DOHH2 (cell line): ENCODE measurements at regions not wholly inside any gene's neighbourhood (a gene's known extent, or its start where the extent isn't known, plus 50 kb on each side); places are given as distances from the start of the nearest gene placed in this dataset.

Experiments used
- H3F3A ChIP-seq: fragments of 200-600 bp; sonication (generic), shearing (Covaris generic); 2 replicates; pipeline ENCODE4 v1.6.0; 2016; ENCODE audit warnings: antibody characterized with exemption, mild to moderate bottlenecking; ENCODE audit not compliant: control insufficient read depth, insufficient read depth
- H3K27ac ChIP-seq: fragments of 200-600 bp; sonication (generic); 2 replicates; pipeline ENCODE4 v1.5.1; 2014; ENCODE audit warnings: low read depth, mild to moderate bottlenecking, low read length, moderate library complexity
- H3K27me3 ChIP-seq: fragments of 200-600 bp; sonication (generic); 2 replicates; pipeline ENCODE4 v1.6.1; 2014; ENCODE audit warnings: mild to moderate bottlenecking, low read length, mixed read lengths; ENCODE audit not compliant: control insufficient read depth
- H3K36me3 ChIP-seq: fragments of 200-600 bp; sonication (generic); 2 replicates; pipeline ENCODE4 v1.6.1; 2014; ENCODE audit warnings: mild to moderate bottlenecking, low read length, moderate library complexity, mixed read lengths; ENCODE audit not compliant: control insufficient read depth
- H3K4me1 ChIP-seq: fragments of 200-600 bp; sonication (generic); 2 replicates; pipeline ENCODE4 v1.6.1; 2014; ENCODE audit warnings: mild to moderate bottlenecking, low read length, mixed read lengths; ENCODE audit not compliant: control insufficient read depth
- H3K4me2 ChIP-seq: fragments of 200-600 bp; sonication (generic); 2 replicates; pipeline ENCODE4 v1.6.0; 2014; ENCODE audit warnings: mild to moderate bottlenecking, low read length, moderate library complexity
- H3K4me3 ChIP-seq: fragments of 200-600 bp; sonication (generic); 2 replicates; pipeline ENCODE4 v1.5.1; 2014; ENCODE audit warnings: mild to moderate bottlenecking, low read length, mixed read lengths
- H3K79me2 ChIP-seq: fragments of 200-600 bp; sonication (generic); 2 replicates; pipeline ENCODE4 v1.6.1; 2014; ENCODE audit warnings: mild to moderate bottlenecking, low read length, mixed read lengths; ENCODE audit not compliant: control insufficient read depth
- H3K9me2 ChIP-seq: fragments of 200-600 bp; sonication (generic); replicated peaks from 2 replicates; pipeline ENCODE4 v1.6.1; 2014; ENCODE audit warnings: mild to moderate bottlenecking, low read length, mixed read lengths; ENCODE audit not compliant: control insufficient read depth
- H3K9me3 ChIP-seq: fragments of 200-600 bp; sonication (generic); 2 replicates; pipeline ENCODE4 v1.6.1; 2014; ENCODE audit warnings: antibody characterized with exemption, low read length, mixed read lengths; ENCODE audit not compliant: control insufficient read depth, insufficient read depth
- H4K20me1 ChIP-seq: fragments of 200-600 bp; sonication (generic); 2 replicates; pipeline ENCODE4 v1.6.0; 2014; ENCODE audit warnings: low read depth, mild to moderate bottlenecking, antibody characterized with exemption, low read length, moderate library complexity; ENCODE audit not compliant: control insufficient read depth, insufficient read depth
- CTCF ChIP-seq: fragments of 200-600 bp; sonication (generic); IDR thresholded peaks from one replicate; pipeline ENCODE4 v1.5.1; 2014; ENCODE audit warnings: antibody characterized with exemption, mild to moderate bottlenecking, low read depth, low read length; ENCODE audit not compliant: poor library complexity, severe bottlenecking
- EZH2phosphoT487 ChIP-seq: fragments of 200-600 bp; sonication (generic); IDR thresholded peaks from 2 replicates; pipeline ENCODE4 v1.6.1; 2017; ENCODE audit warnings: borderline replicate concordance, mild to moderate bottlenecking, antibody characterized with exemption, low read length, moderate library complexity, mixed read lengths

DNA sequence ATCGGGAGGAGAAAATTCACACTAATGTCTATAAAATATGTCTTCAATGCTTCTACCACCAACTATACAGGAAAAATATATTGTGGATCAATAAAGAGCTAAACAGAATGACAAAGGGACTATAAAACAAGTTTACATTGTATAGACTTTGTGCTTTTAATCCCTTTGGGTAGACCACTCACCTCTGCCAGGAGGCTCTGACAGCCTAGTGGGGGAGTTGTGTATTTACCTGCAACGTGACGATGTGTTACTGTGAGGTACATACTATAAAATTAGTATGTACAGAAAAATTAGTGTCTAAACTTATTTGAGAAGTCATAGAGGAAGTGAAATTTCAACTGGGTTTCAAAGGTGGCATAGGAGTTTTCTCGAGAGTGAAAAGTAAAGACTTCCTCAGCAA lies 243.3 kb upstream of the REG3G start:
- H3F3A ChIP-seq = no peaks in the 10 kb centered on the region
- no peaks in the 10 kb centered on the region for H3K27me3 ChIP-seq
- no peaks in the 10 kb centered on the region for H3K79me2 ChIP-seq
- no peak overlapping the region for H3K4me2 ChIP-seq
- H3K4me1 ChIP-seq = no peaks in the 10 kb centered on the region
- H3K27ac ChIP-seq = no peak overlapping the region
- H3K36me3 ChIP-seq = no peaks in the 10 kb centered on the region
- H4K20me1 ChIP-seq = no peaks in the 10 kb centered on the region
- no peaks in the 10 kb centered on the region for H3K9me2 ChIP-seq
- TF ChIP-seq EZH2phosphoT487 = no peak
- TF ChIP-seq CTCF = no peak
- no peaks in the 10 kb centered on the region; the same call in 1 of the 2 replicates for H3K9me3 ChIP-seq
- no peak overlapping the region for H3K4me3 ChIP-seq

DNA sequence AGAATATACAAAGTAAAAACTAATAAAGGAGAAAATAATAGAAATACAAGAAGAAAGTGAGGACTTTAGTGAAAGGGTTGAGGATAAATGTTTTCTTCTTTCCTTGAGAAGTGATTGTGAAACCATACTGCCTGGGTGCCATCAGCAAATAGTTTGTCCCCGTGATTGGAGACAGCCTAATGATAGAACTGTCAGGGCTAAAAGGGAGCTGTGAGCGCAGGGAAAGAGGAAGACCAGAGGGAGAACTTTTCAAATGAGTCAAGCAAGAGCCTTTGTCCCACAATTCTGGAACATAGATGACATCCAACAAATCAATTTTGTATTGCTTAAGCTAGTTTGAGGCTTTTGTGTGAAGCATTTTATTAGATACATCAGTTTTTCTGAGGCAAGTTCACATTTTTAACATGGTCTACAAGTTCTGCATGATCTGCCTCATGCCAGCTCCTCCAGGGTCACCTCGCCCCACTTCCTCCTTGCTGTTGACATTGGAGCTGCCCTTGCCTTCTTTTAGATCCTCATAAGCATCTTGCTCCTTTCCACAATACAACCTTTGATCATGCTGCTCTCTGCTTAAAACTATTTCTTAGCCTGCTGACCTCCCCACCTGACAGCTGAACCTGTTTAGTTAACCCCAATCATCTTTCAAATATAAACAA lies 213.4 kb upstream of the REG3G start:
- H3F3A ChIP-seq = no peaks in the 10 kb centered on the region
- H3K9me2 ChIP-seq = no peaks in the 10 kb centered on the region
- no peak overlapping the region for H3K4me3 ChIP-seq

DNA sequence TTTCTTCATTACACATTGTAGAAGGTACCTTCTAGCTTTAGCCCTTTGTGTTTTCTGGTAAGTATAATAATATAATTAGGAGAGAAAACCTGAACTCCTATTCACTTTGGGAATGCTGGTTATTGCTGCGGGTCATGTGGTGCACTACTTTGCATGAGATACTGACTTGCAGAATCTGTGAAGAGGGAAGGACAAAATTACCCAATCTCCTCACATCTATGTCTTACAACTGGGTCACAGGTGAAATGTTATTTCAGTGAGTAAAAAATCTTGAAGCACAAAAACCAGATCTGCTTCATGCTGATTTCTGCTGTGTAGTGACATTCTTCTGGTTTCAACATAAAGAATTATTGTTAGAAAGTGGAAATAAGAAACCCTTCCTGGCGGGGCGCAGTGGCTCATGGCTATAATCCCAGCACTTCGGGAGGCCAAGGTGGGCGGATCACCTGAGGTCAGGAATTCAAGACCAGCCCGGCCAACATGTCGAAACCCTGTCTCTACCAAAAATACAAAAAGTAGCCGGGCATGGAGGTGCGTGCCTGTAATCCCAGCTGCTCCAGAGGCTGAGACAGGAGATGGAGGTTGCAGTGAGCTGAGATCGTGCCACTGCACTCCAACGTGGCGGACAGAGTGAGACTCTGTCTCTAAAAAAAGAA lies 211.0 kb upstream of the REG3G start:
- no peak overlapping the region for H3K4me3 ChIP-seq
- H4K20me1 ChIP-seq = no peaks in the 10 kb centered on the region
- TF ChIP-seq CTCF (no peak), EZH2phosphoT487 (no peak)
- no peak overlapping the region for H3K27ac ChIP-seq
- no peaks in the 10 kb centered on the region for H3K9me2 ChIP-seq
- H3K79me2 ChIP-seq = no peaks in the 10 kb centered on the region
- no peaks in the 10 kb centered on the region for H3K9me3 ChIP-seq
- no peaks in the 10 kb centered on the region for H3K27me3 ChIP-seq
- no peak overlapping the region for H3K4me2 ChIP-seq
- no peaks in the 10 kb centered on the region for H3K36me3 ChIP-seq
- no peaks in the 10 kb centered on the region for H3F3A ChIP-seq
- H3K4me1 ChIP-seq = no peaks in the 10 kb centered on the region

More for the DNA sequence above, 213.4 kb upstream of the REG3G start:
- H3K36me3 ChIP-seq = no peaks in the 10 kb centered on the region
- H3K27ac ChIP-seq = no peak overlapping the region
- TF ChIP-seq CTCF (no peak), EZH2phosphoT487 (no peak)
- H3K4me2 ChIP-seq = no peak overlapping the region
- no peaks in the 10 kb centered on the region for H3K9me3 ChIP-seq
- H3K27me3 ChIP-seq = no peaks in the 10 kb centered on the region
- H3K79me2 ChIP-seq = no peaks in the 10 kb centered on the region
- no peaks in the 10 kb centered on the region for H3K4me1 ChIP-seq
- no peaks in the 10 kb centered on the region for H4K20me1 ChIP-seq
